K562 (cell line): ENCODE measurements at regions not wholly inside any gene's neighbourhood (a gene's known extent, or its start where the extent isn't known, plus 50 kb on each side); places are given as distances from the start of the nearest gene placed in this dataset.

ENCODE experiments used
- ATAC-seq: fragments of 200-7000 bp; cut with Tn5 transposase; 3 replicates; pipeline ENCODE4 v1.9.1; 2020; ENCODE audit warnings: moderate library complexity
- BruUV-seq: library from RNA; stranded (reverse); fragments of 400-500 nt; replicated peaks from 2 replicates; lab custom pipeline; 2021; lab: Mats Ljungman, UMichigan
- CTCF ChIA-PET: fragments of 300-600 bp; formaldehyde crosslinking; extraction: SDS; loops from one replicate; lab custom pipeline; 2021; ENCODE audit warnings: low intra/inter-chr PET ratio; lab: Yijun Ruan, JAX
- POLR2A ChIA-PET: fragments of 300-600, 350-650 bp; sonication (Branson Sonifier 250); formaldehyde crosslinking; extraction: SDS; loops from one replicate; lab custom pipeline; 2021; ENCODE audit warnings: antibody characterized with exemption, inconsistent platforms; lab: Yijun Ruan, JAX
- DNase-seq, 4 experiments: peaks; one replicate each; pipeline versions ENCODE4 v3.0.0 to v3.0.0-alpha.2; 2011 to 2018; ENCODE audit warnings: low spot score in 3 of 4, mixed read lengths in 3 of 4; ENCODE audit errors: extremely low read depth in 1 of 4
- FAIRE-seq: peaks from 2 replicates; lab custom pipeline; 2011; peaks lifted over from hg19 to GRCh38; lab: Jason Lieb, UNC
- H2AFZ ChIP-seq: 2 replicates; pipeline ENCODE4 v1.6.0; 2011; ENCODE audit warnings: low read depth, low read length, control low read depth, inconsistent platforms
- H3K27ac ChIP-seq: fragments of 200-600 bp; 3 replicates; pipeline ENCODE4 v1.8.0; 2011; ENCODE audit warnings: low read depth, mild to moderate bottlenecking, control low read depth, inconsistent platforms, low read length, moderate library complexity, mixed read lengths; ENCODE audit errors: extremely low read depth
- H3K27me3 ChIP-seq, 2 experiments: fragments of 300-600 bp in 1 of 2; 2 replicates in 1 of 2; 3 replicates in 1 of 2; pipeline versions ENCODE4 v1.6.0 to v1.8.0; 2011; ENCODE audit warnings: inconsistent platforms in 2 of 2, low read length in 2 of 2, mild to moderate bottlenecking in 1 of 2, mixed read lengths in 1 of 2, moderate library complexity in 1 of 2; ENCODE audit not compliant: control insufficient read depth in 2 of 2, insufficient read depth in 2 of 2
- H3K36me3 ChIP-seq: fragments of 300-600 bp; 3 replicates; pipeline ENCODE4 v1.8.0; 2011; ENCODE audit warnings: mild to moderate bottlenecking, low read length, inconsistent platforms; ENCODE audit not compliant: control insufficient read depth, insufficient read depth
- H3K4me1 ChIP-seq, 2 experiments: fragments of 200-600 bp in 1 of 2; replicated peaks in 1 of 2; 2 replicates in 1 of 2; 3 replicates in 1 of 2; pipeline versions ENCODE4 v1.5.1 to v1.8.0; 2011; ENCODE audit warnings: inconsistent platforms in 2 of 2, low read length in 2 of 2, mild to moderate bottlenecking in 1 of 2, mixed read lengths in 1 of 2, moderate library complexity in 1 of 2; ENCODE audit not compliant: control insufficient read depth in 2 of 2, insufficient read depth in 2 of 2
- H3K4me2 ChIP-seq: 2 replicates; pipeline ENCODE4 v1.6.1; 2011; ENCODE audit warnings: low read length, control low read depth, inconsistent platforms, mixed read lengths; ENCODE audit not compliant: insufficient read depth
- H3K4me3 ChIP-seq: fragments of 200-600 bp; sonication (generic), shearing (Covaris generic); 2 replicates; pipeline ENCODE4 v1.5.1; 2016; ENCODE audit warnings: control low read depth, inconsistent platforms
- H3K79me2 ChIP-seq: fragments of 200-600 bp; 3 replicates; pipeline ENCODE4 v1.8.0; 2011; ENCODE audit warnings: low read length, inconsistent platforms; ENCODE audit not compliant: control insufficient read depth, insufficient read depth
- H3K9ac ChIP-seq, 2 experiments: 2 replicates each; pipeline versions ENCODE4 v1.6.0 to v1.6.1; 2011; ENCODE audit warnings: low read depth in 2 of 2, low read length in 2 of 2, control low read depth in 1 of 2, inconsistent platforms in 1 of 2, mild to moderate bottlenecking in 1 of 2, mixed read lengths in 1 of 2; ENCODE audit not compliant: insufficient read depth in 1 of 2
- H3K9me1 ChIP-seq: one replicate; pipeline ENCODE4 v1.6.0; 2011; ENCODE audit warnings: inconsistent platforms, mild to moderate bottlenecking, low read length, moderate library complexity; ENCODE audit not compliant: control insufficient read depth, insufficient read depth
- H3K9me3 ChIP-seq: replicated peaks from 2 replicates; pipeline ENCODE4 v1.5.1; 2011; ENCODE audit warnings: low read depth, low read length, inconsistent platforms; ENCODE audit not compliant: control insufficient read depth, insufficient read depth
- H4K20me1 ChIP-seq: replicated peaks from 2 replicates; pipeline ENCODE4 v1.6.1; 2011; ENCODE audit warnings: low read length, inconsistent platforms, mixed read lengths; ENCODE audit not compliant: control insufficient read depth, insufficient read depth
- CC2D1A ChIP-seq: fragments of 450-650 bp; IDR thresholded peaks from 2 replicates; pipeline ENCODE4 v1.6.1; 2017; ENCODE audit warnings: mild to moderate bottlenecking
- CSDE1 ChIP-seq, 2 experiments: fragments of 450-650 bp; IDR thresholded peaks; 2 replicates each; pipeline ENCODE4 v1.6.1; 2016; ENCODE audit warnings: mild to moderate bottlenecking in 1 of 2
- HDAC6 ChIP-seq: IDR thresholded peaks from 2 replicates; pipeline ENCODE4 v1.6.1; 2012; ENCODE audit warnings: low read depth, mild to moderate bottlenecking, control low read depth, inconsistent platforms, low read length, moderate library complexity
- KAT8 ChIP-seq: fragments of 450-650 bp; IDR thresholded peaks from 2 replicates; pipeline ENCODE4 v1.6.1; 2016; ENCODE audit warnings: low read depth, mild to moderate bottlenecking
- LCOR ChIP-seq: sonication (generic); formaldehyde crosslinking; IDR thresholded peaks from 2 replicates; pipeline ENCODE4 v1.8.0; 2022; ENCODE audit warnings: mild to moderate bottlenecking, missing genetic modification reagents
- MYC ChIP-seq, 2 experiments: fragments of 250-450 bp in 1 of 2; sonication (Bioruptor Pico) in 1 of 2; IDR thresholded peaks; 2 replicates each; pipeline versions ENCODE4 v1.5.1 to v1.6.1; 2012 to 2021; ENCODE audit warnings: low read depth in 2 of 2, borderline replicate concordance in 1 of 2, improper control_type of control experiment in 1 of 2, low read length in 1 of 2, mild to moderate bottlenecking in 1 of 2, moderate library complexity in 1 of 2
- NFE2 ChIP-seq: IDR thresholded peaks from 2 replicates; pipeline ENCODE4 v1.6.1; 2014; ENCODE audit warnings: antibody characterized with exemption, low read depth
- NFE2L1 ChIP-seq: fragments of 450-650 bp; IDR thresholded peaks from 2 replicates; pipeline ENCODE4 v1.6.1; 2016; ENCODE audit warnings: missing genetic modification characterization, low read depth, mild to moderate bottlenecking, missing compliant biosample characterization, moderate library complexity, borderline replicate concordance
- TSC22D4 ChIP-seq: fragments of 450-650 bp; IDR thresholded peaks from 2 replicates; pipeline ENCODE4 v1.6.1; 2016; ENCODE audit warnings: missing genetic modification characterization, missing biosample characterization, control low read depth
- ZC3H4 ChIP-seq: sonication (generic); formaldehyde crosslinking; IDR thresholded peaks from 2 replicates; pipeline ENCODE4 v1.9.0; 2021; ENCODE audit warnings: missing genetic modification reagents, borderline replicate concordance
- WGBS: fragments of 100-300 bp; shearing (Covaris generic); methylation state at CpG from one replicate; pipeline ENCODE4 v1.1.6; 2016; ENCODE audit warnings: low coverage, mixed read lengths; ENCODE audit not compliant: insufficient coverage; ENCODE audit errors: missing lambda C conversion rate; 5-methylcytosine and 5-hydroxymethylcytosine counted together
- in situ Hi-C: fragments of 300-500 bp; cut with MboI; formaldehyde crosslinking; loops from 4 replicates; pipeline ENCODE4 v1.15.0; 2018; ENCODE audit warnings: inconsistent platforms, mixed read lengths
- intact Hi-C: fragments of 100-400 bp; cut with micrococcal nuclease; formaldehyde crosslinking; loops from 2 replicates; pipeline ENCODE4 v1.14.2; 2022
- TF ChIP-seq, protein P1 (sequence below): fragments of 450-650 bp; formaldehyde crosslinking; IDR thresholded peaks from 2 replicates; pipeline ENCODE4 v1.4.0; 2020; ENCODE audit warnings: mild to moderate bottlenecking, moderate library complexity
- TF ChIP-seq, protein P2 (sequence below), 2 experiments: fragments of 450-650 bp; IDR thresholded peaks; 2 replicates each; pipeline ENCODE4 v1.6.1; 2016; ENCODE audit warnings: mild to moderate bottlenecking in 2 of 2, borderline replicate concordance in 1 of 2, low read depth in 1 of 2, moderate library complexity in 1 of 2

DNA sequence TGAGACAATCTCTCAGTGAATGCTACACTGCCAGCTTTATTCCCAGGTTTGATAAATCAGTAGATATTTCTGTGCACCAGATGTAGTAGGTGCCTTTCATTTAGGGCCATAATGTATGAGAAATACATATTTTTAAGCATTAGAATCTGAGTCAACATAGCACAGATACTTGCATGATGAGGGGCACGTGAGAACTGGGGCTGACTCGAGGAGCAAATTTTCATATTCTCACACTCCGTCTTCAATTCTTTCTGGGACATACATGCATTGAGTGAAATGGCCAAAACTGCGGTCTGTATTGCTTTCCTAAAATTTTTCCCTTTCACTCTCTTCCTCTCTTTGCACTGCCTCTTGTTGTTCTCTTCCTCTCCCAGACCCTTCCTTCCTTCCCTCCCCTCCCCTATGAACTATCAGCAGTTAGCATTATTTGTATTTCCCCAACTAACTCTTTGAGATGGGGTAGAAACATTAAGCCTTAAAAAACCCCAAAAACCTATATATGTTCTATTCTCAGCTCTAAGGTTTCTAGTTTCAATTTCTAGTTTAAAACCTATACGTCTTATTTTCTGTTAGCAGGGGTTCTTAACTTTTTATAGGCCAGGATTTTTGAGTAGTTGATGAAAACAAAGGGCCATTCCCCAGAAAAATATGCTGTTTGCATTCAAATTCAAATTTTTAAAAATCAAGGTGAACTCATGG lies 289.1 kb downstream of the PTBP2 start:
- Histone ChIP-seq H3K4me1 (no peaks in the 10 kb centered on the region), H2AFZ (no peak overlapping the region), H3K27me3 (no peaks in the 10 kb centered on the region), H3K79me2 (no peaks in the 10 kb centered on the region), H4K20me1 (no peaks in the 10 kb centered on the region), H3K9me3 (peaks cover 2% of the 10 kb centered on the region; the same call in 1 of the 2 replicates), H3K9me1 (no peaks in the 10 kb centered on the region), H3K4me2 (no peak overlapping the region), H3K9ac (no peak overlapping the region), H3K27ac (no peak overlapping the region), H3K36me3 (no peaks in the 10 kb centered on the region), H3K4me3 (no peak overlapping the region)
- ChIA-PET POLR2A (no interaction called here), CTCF (no interaction called here)
- FAIRE-seq: no peak
- in situ Hi-C loops (no loop called here), intact Hi-C loops (no loop called here)
- no peak for DNase-seq
- ATAC-seq: no peak
- no TSS peak for BruUV-seq
- 3% methylated on average over 5 of the region's 5 CpGs for WGBS
- TF ChIP-seq, protein P1, sequence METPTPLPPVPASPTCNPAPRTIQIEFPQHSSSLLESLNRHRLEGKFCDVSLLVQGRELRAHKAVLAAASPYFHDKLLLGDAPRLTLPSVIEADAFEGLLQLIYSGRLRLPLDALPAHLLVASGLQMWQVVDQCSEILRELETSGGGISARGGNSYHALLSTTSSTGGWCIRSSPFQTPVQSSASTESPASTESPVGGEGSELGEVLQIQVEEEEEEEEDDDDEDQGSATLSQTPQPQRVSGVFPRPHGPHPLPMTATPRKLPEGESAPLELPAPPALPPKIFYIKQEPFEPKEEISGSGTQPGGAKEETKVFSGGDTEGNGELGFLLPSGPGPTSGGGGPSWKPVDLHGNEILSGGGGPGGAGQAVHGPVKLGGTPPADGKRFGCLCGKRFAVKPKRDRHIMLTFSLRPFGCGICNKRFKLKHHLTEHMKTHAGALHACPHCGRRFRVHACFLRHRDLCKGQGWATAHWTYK: no peak
- TF ChIP-seq NFE2L1 (tag): no peak
- TF ChIP-seq KAT8: no peak
- TF ChIP-seq, protein P2, sequence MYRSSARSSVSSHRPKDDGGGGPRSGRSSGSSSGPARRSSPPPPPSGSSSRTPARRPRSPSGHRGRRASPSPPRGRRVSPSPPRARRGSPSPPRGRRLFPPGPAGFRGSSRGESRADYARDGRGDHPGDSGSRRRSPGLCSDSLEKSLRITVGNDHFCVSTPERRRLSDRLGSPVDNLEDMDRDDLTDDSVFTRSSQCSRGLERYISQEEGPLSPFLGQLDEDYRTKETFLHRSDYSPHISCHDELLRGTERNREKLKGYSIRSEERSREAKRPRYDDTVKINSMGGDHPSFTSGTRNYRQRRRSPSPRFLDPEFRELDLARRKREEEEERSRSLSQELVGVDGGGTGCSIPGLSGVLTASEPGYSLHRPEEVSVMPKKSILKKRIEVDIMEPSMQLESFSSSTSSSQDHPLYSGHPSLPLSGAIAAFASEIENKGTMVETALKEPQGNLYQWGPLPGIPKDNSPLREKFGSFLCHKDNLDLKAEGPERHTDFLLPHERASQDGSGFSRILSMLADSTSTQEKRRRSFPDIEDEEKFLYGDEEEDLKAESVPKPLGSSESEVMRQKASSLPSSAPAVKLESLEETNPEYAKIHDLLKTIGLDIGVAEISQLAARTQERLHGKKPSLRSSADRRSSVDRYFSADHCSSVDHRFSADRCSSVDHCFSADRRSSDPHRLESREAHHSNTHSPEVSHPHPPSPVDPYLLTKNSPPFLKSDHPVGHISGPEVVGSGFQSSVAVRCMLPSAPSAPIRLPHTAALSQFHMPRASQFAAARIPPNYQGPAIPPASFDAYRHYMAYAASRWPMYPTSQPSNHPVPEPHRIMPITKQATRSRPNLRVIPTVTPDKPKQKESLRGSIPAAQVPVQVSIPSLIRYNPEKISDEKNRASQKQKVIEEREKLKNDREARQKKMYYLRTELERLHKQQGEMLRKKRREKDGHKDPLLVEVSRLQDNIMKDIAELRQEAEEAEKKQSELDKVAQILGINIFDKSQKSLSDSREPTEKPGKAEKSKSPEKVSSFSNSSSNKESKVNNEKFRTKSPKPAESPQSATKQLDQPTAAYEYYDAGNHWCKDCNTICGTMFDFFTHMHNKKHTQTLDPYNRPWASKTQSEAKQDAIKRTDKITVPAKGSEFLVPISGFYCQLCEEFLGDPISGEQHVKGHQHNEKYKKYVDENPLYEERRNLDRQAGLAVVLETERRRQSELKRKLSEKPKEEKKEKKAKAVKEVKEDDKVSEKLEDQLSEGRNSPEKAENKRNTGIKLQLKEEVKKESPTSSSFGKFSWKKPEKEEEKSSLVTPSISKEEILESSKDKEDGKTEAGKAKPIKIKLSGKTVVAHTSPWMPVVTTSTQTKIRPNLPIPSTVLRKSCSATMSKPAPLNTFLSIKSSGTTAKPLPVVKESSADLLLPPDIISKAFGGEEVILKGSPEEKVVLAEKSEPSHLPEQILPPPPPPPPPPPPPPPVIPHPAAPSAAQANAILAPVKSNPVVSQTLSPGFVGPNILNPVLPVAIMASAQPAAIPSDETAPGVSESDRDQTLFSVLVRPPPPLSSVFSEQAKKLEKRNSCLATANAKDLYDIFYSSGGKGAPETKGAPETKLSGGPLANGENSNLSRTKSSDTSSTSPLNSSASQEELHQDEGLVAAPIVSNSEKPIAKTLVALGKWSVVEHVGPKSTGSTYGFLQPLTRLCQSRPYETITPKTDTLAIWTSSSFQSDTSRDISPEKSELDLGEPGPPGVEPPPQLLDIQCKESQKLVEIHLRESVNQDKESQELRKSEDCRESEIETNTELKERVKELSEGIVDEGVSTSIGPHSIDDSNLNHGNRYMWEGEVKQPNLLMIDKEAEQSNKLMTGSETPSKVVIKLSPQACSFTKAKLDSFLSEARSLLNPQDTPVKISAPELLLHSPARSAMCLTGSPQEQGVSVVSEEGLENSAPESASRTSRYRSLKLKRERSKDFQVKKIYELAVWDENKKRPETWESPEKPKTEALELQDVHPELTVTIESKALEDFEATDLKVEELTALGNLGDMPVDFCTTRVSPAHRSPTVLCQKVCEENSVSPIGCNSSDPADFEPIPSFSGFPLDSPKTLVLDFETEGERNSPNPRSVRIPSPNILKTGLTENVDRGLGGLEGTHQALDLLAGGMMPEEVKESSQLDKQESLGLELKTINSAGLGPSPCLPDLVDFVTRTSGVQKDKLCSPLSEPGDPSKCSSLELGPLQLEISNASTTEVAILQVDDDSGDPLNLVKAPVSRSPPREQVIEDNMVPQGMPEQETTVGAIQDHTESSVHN (IDR thresholded peaks at IDR 0.05; ENCODE audit: borderline replicate concordance in 1 of 2, low read depth in 1 of 2): no peak
- TF ChIP-seq HDAC6: no peak
- TF ChIP-seq CSDE1 (IDR thresholded peaks at IDR 0.05): no peak
- TF ChIP-seq CC2D1A: no peak
- no peak for TF ChIP-seq TSC22D4 (tag)
- TF ChIP-seq LCOR (CRISPR knock-in tag): no peak
- no peak for TF ChIP-seq ZC3H4 (CRISPR knock-in tag)
- no peak for TF ChIP-seq MYC (IDR thresholded peaks at IDR 0.05; ENCODE audit: low read depth, low read length)
- no peak for TF ChIP-seq MYC (CRISPR knock-in tag; IDR thresholded peaks at IDR 0.05; ENCODE audit: borderline replicate concordance, low read depth)
- TF ChIP-seq NFE2: no peak
